ENCODE measurements at regions not wholly inside any gene's neighbourhood (a gene's known extent, or its start where the extent isn't known, plus 50 kb on each side); places are given as distances from the start of the nearest gene placed in this dataset.

GRCh38 chr6:141337191-141337590, 795.5 kb upstream of the GJE1 start:
- ChIA-PET CTCF (no interaction called here), POLR2A (no interaction called here)
- no peak for DNase-seq (ENCODE audit: extremely low spot score)
- TF ChIP-seq, protein P1, sequence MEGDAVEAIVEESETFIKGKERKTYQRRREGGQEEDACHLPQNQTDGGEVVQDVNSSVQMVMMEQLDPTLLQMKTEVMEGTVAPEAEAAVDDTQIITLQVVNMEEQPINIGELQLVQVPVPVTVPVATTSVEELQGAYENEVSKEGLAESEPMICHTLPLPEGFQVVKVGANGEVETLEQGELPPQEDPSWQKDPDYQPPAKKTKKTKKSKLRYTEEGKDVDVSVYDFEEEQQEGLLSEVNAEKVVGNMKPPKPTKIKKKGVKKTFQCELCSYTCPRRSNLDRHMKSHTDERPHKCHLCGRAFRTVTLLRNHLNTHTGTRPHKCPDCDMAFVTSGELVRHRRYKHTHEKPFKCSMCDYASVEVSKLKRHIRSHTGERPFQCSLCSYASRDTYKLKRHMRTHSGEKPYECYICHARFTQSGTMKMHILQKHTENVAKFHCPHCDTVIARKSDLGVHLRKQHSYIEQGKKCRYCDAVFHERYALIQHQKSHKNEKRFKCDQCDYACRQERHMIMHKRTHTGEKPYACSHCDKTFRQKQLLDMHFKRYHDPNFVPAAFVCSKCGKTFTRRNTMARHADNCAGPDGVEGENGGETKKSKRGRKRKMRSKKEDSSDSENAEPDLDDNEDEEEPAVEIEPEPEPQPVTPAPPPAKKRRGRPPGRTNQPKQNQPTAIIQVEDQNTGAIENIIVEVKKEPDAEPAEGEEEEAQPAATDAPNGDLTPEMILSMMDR (IDR thresholded peaks at IDR 0.05; ENCODE audit: control extremely low read depth, extremely low read depth, low read depth, missing control alignments) = no peak

GRCh38 chr6:141335477-141336273, 797.0 kb upstream of the GJE1 start:
- TF ChIP-seq, protein P1 (IDR thresholded peaks at IDR 0.05; ENCODE audit: control extremely low read depth, extremely low read depth, low read depth, missing control alignments) = no peak
- POLR2A ChIA-PET = no interaction called here
- no peak for DNase-seq (ENCODE audit: extremely low spot score)

GRCh38 chr6:141326925-141327324, 805.8 kb upstream of the GJE1 start:
- no peak for DNase-seq (ENCODE audit: extremely low spot score)
- TF ChIP-seq, protein P1 (IDR thresholded peaks at IDR 0.05; ENCODE audit: control extremely low read depth, extremely low read depth, low read depth, missing control alignments) = no peak
- ChIA-PET POLR2A (no interaction called here), CTCF (no interaction called here)

More at GRCh38 chr6:141335477-141336273, 797.0 kb upstream of the GJE1 start:
- CTCF ChIA-PET = no interaction called here

GRCh38 chr6:141326426-141326825, 806.3 kb upstream of the GJE1 start:
- DNase-seq (ENCODE audit: extremely low spot score) = no peak
- TF ChIP-seq, protein P1 (IDR thresholded peaks at IDR 0.05; ENCODE audit: control extremely low read depth, extremely low read depth, low read depth, missing control alignments) = no peak
- CTCF ChIA-PET = no interaction called here
- POLR2A ChIA-PET = no interaction called here

DNA sequence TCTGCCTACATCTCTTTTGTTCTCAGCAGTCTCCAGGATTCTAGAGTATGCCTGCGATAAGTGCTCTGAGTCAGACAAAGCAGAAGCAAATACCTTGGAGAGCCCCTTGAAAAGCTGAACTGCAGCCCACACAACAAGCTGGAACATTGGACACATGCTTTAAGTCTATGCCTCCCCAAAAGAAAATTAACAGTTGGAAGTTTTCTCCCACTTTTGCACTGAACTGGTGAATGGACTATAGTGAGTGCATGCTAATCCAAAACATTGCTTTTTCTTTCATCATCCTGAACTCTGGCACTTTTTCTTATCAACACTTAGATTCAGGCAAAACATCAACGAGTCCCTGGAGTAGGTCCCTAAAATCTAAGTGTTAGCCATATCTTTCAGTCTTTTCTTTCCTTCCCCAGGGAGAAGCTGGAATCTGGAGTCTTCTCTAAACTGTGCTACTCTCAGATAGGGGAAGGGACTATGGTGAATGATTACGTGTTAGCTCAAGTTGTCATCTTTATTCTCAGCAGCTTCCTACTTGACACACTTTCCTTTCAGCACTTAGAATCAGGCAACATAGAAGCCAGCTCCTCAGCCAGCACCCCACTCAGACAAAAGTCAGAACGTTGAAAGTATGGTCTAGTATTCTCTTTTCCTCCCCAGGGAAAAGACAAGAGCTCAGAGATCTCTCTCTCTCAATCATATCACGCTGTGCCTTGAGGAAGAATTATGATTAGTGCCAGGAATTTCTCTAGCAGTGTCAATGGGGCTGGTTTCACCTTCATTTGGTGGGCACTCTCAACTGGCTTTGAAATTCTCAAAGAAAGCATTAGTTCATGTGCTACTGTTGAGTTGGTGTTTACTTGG, 811.0 kb upstream of the GJE1 start:
- POLR2A ChIA-PET = no interaction called here
- DNase-seq (ENCODE audit: extremely low spot score) = no peak
- TF ChIP-seq, protein P1 (IDR thresholded peaks at IDR 0.05; ENCODE audit: control extremely low read depth, extremely low read depth, low read depth, missing control alignments) = no peak
- CTCF ChIA-PET = interaction anchor here (0.8 to 1.7 kb wide), 3 partner anchors 9 to 23 kb away, joined by 3 to 7 read pairs (median 3); no protein-coding TSS in a partner anchor

DNA sequence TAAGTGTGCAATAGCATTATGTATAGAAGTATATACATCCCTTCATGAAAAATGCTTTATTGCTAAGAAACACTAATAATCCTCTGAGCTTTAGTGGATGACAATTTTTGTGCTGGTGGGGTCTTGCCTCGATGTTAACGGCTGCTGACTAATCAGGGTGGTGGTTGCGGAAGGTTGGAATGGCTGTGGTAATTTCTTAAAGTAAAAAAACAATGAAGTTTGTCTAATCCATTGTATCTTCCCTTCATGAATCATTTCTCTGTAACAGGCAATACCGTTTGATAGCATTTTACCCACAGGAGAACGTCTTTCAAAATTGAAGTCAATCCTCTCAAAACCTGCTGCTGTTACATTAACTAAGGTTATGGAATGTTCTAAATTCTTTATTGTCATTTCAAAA, 816.5 kb upstream of the GJE1 start:
- ChIA-PET POLR2A (no interaction called here), CTCF (no interaction called here)
- DNase-seq (ENCODE audit: extremely low spot score) = no peak

More for the DNA sequence above, 816.5 kb upstream of the GJE1 start:
- TF ChIP-seq, protein P1 (IDR thresholded peaks at IDR 0.05; ENCODE audit: control extremely low read depth, extremely low read depth, low read depth, missing control alignments) = no peak
